Naive thymus-derived CD8-positive, alpha-beta T cell (primary cell): ENCODE measurements at regions not wholly inside any gene's neighbourhood (a gene's known extent, or its start where the extent isn't known, plus 50 kb on each side); places are given as distances from the start of the nearest gene placed in this dataset.

Experiments
- ATAC-seq, 2 donors: fragments of 150-1000 bp; cut with Tn5 transposase in 1 of 2; sonication (Bioruptor Pico), chemical (Tn5 transposase) in 1 of 2; 1 replicate in 1 of 2; 2 replicates in 1 of 2; pipeline ENCODE4 v1.10.0; 2021; ENCODE audit warnings: mild to moderate bottlenecking in 2 of 2, moderate library complexity in 2 of 2
- POLR2A ChIA-PET: fragments of 350-600 bp; sonication (Branson Sonifier 250); formaldehyde crosslinking; loops from one replicate; lab custom pipeline; 2021; ENCODE audit warnings: antibody characterized with exemption; lab: Charles Lee
- DNase-seq, 10 donors: peaks; one replicate each; pipeline versions ENCODE4 v3.0.0 to v3.0.0-alpha.2; 2020 to 2022
- H3K27ac Mint-ChIP-seq, 10 donors: one replicate each; pipeline ENCODE4 v1.8.0; 2020 to 2022; ENCODE audit warnings: mild to moderate bottlenecking in 10 of 10, mixed read lengths in 10 of 10, moderate library complexity in 4 of 10, inconsistent platforms in 1 of 10
- H3K27me3 Mint-ChIP-seq, 5 donors: one replicate each; pipeline ENCODE4 v1.8.0; 2021 to 2022; ENCODE audit warnings: mixed read lengths in 5 of 5
- H3K36me3 Mint-ChIP-seq, 3 donors: one replicate each; pipeline ENCODE4 v1.8.0; 2020 to 2022; ENCODE audit warnings: mixed read lengths in 3 of 3, mild to moderate bottlenecking in 2 of 3, inconsistent platforms in 1 of 3
- H3K4me1 Mint-ChIP-seq, 4 donors: one replicate each; pipeline ENCODE4 v1.8.0; 2021 to 2022; ENCODE audit warnings: mixed read lengths in 4 of 4
- H3K4me3 Mint-ChIP-seq, 10 donors: one replicate each; pipeline ENCODE4 v1.8.0; 2020 to 2022; ENCODE audit warnings: mild to moderate bottlenecking in 10 of 10, mixed read lengths in 10 of 10, moderate library complexity in 6 of 10, inconsistent platforms in 1 of 10
- H3K9me3 Mint-ChIP-seq, 9 donors: one replicate each; pipeline ENCODE4 v1.8.0; 2020 to 2022; ENCODE audit warnings: mixed read lengths in 9 of 9, mild to moderate bottlenecking in 3 of 9, inconsistent platforms in 1 of 9, moderate library complexity in 1 of 9

- H3K27ac Mint-ChIP-seq, result no peak overlapping the region
- POLR2A ChIA-PET, result no interaction called here
- H3K4me1 Mint-ChIP-seq, result no peaks in the 10 kb centered on the region
- no peak for ATAC-seq
- H3K36me3 Mint-ChIP-seq, result no peaks in the 10 kb centered on the region
- DNase-seq, result no peak
- no peak overlapping the region for H3K4me3 Mint-ChIP-seq
- peaks cover 0 to 9% (median 5%) of the 10 kb centered on the region in 5 donors for H3K27me3 Mint-ChIP-seq
- H3K9me3 Mint-ChIP-seq, result no peaks in the 10 kb centered on the region
Observed at GRCh38 chr1:70893381-70893780, 154.2 kb downstream of the PTGER3 start.

- H3K27me3 Mint-ChIP-seq, result peaks cover 0 to 12% (median 2%) of the 10 kb centered on the region in 5 donors
- DNase-seq (no peak), ATAC-seq (no peak)
- H3K27ac Mint-ChIP-seq, result no peak overlapping the region
- no peaks in the 10 kb centered on the region for H3K4me1 Mint-ChIP-seq
- POLR2A ChIA-PET, result no interaction called here
- H3K9me3 Mint-ChIP-seq, result no peaks in the 10 kb centered on the region
- H3K36me3 Mint-ChIP-seq, result no peaks in the 10 kb centered on the region
- H3K4me3 Mint-ChIP-seq, result no peak overlapping the region
Observed at GRCh38 chr1:70895531-70895930, 152.1 kb downstream of the PTGER3 start.

- Mint-ChIP-seq H3K27ac (no peak overlapping the region), H3K27me3 (peaks cover 0 to 17% (median 2%) of the 10 kb centered on the region in 5 donors), H3K4me1 (no peaks in the 10 kb centered on the region), H3K36me3 (no peaks in the 10 kb centered on the region), H3K4me3 (no peak overlapping the region), H3K9me3 (no peaks in the 10 kb centered on the region)
- ATAC-seq (no peak), DNase-seq (no peak)
- POLR2A ChIA-PET, result no interaction called here
Observed at GRCh38 chr1:70896224-70896623, 151.4 kb downstream of the PTGER3 start.

- DNase-seq (no peak), ATAC-seq (no peak)
- H3K36me3 Mint-ChIP-seq, result no peaks in the 10 kb centered on the region
- POLR2A ChIA-PET, result no interaction called here
- peaks cover 0 to 17% (median 2%) of the 10 kb centered on the region in 5 donors for H3K27me3 Mint-ChIP-seq
- H3K4me3 Mint-ChIP-seq, result no peak overlapping the region
- H3K4me1 Mint-ChIP-seq, result no peaks in the 10 kb centered on the region
- H3K9me3 Mint-ChIP-seq, result no peaks in the 10 kb centered on the region
- no peak overlapping the region for H3K27ac Mint-ChIP-seq
Observed at GRCh38 chr1:70897273-70897672, 150.3 kb downstream of the PTGER3 start.

- H3K9me3 Mint-ChIP-seq, result peaks cover 0 to 7% (median 0%) of the 10 kb centered on the region in 9 donors
- no peak overlapping the region for H3K4me3 Mint-ChIP-seq
- H3K36me3 Mint-ChIP-seq, result no peaks in the 10 kb centered on the region
- H3K27me3 Mint-ChIP-seq, result peaks cover 0 to 17% (median 2%) of the 10 kb centered on the region in 5 donors
- ATAC-seq, result no peak
- H3K4me1 Mint-ChIP-seq, result no peaks in the 10 kb centered on the region
- DNase-seq, result no peak
- H3K27ac Mint-ChIP-seq, result no peak overlapping the region
- POLR2A ChIA-PET, result no interaction called here
Observed at GRCh38 chr1:70899735-70900134, 147.9 kb downstream of the PTGER3 start.

GRCh38 chr1:70902211-70902610, 145.4 kb downstream of the PTGER3 start:
- H3K36me3 Mint-ChIP-seq, result no peaks in the 10 kb centered on the region
- H3K27me3 Mint-ChIP-seq, result peaks cover 0 to 17% (median 2%) of the 10 kb centered on the region in 5 donors
- DNase-seq (no peak), ATAC-seq (no peak)
- no peak overlapping the region for H3K4me3 Mint-ChIP-seq
- peaks cover 0 to 7% (median 0%) of the 10 kb centered on the region in 9 donors for H3K9me3 Mint-ChIP-seq
- POLR2A ChIA-PET, result no interaction called here
- H3K4me1 Mint-ChIP-seq, result peaks cover 0 to 2% (median 0%) of the 10 kb centered on the region in 4 donors
- H3K27ac Mint-ChIP-seq, result no peak overlapping the region

GRCh38 chr1:70906800-70907199, 140.8 kb downstream of the PTGER3 start:
- ATAC-seq (no peak), DNase-seq (no peak)
- peaks cover 0 to 20% (median 6%) of the 10 kb centered on the region in 4 donors for H3K4me1 Mint-ChIP-seq
- H3K27ac Mint-ChIP-seq, result no peak overlapping the region
- H3K36me3 Mint-ChIP-seq, result no peaks in the 10 kb centered on the region
- H3K27me3 Mint-ChIP-seq, result no peaks in the 10 kb centered on the region
- H3K4me3 Mint-ChIP-seq, result no peak overlapping the region
- POLR2A ChIA-PET, result no interaction called here
- H3K9me3 Mint-ChIP-seq, result peaks cover 0 to 7% (median 0%) of the 10 kb centered on the region in 9 donors

- POLR2A ChIA-PET, result no interaction called here
Observed at GRCh38 chr1:70907563-70908310, 139.9 kb downstream of the PTGER3 start.

GRCh38 chr1:70909262-70909822, 138.3 kb downstream of the PTGER3 start:
- Mint-ChIP-seq H3K27me3 (no peaks in the 10 kb centered on the region), H3K36me3 (no peaks in the 10 kb centered on the region), H3K9me3 (peaks cover 0 to 3% (median 0%) of the 10 kb centered on the region in 9 donors), H3K4me3 (peak overlapping the region in 1 of 10 donors; percentile 5), H3K4me1 (peaks cover 0 to 20% (median 6%) of the 10 kb centered on the region in 4 donors), H3K27ac (peak overlapping the region in 1 of 10 donors; percentile 64)
- ATAC-seq, result peak in 1 of 2 donors; percentile 36
- POLR2A ChIA-PET, result no interaction called here
- peak in 1 of 10 donors; percentile 15 for DNase-seq

More at GRCh38 chr1:70907563-70908310, 139.9 kb downstream of the PTGER3 start:
- no peak overlapping the region for H3K27ac Mint-ChIP-seq
- ATAC-seq, result no peak
- H3K4me3 Mint-ChIP-seq, result no peak overlapping the region
- DNase-seq, result no peak
- no peaks in the 10 kb centered on the region for H3K36me3 Mint-ChIP-seq
- H3K4me1 Mint-ChIP-seq, result peaks cover 0 to 20% (median 6%) of the 10 kb centered on the region in 4 donors
- H3K9me3 Mint-ChIP-seq, result peaks cover 0 to 7% (median 0%) of the 10 kb centered on the region in 9 donors
- no peaks in the 10 kb centered on the region for H3K27me3 Mint-ChIP-seq

- Mint-ChIP-seq H3K27ac (no peak overlapping the region), H3K4me3 (no peak overlapping the region), H3K4me1 (peaks cover 0 to 20% (median 6%) of the 10 kb centered on the region in 4 donors), H3K36me3 (no peaks in the 10 kb centered on the region), H3K27me3 (no peaks in the 10 kb centered on the region), H3K9me3 (no peaks in the 10 kb centered on the region)
- no peak for DNase-seq
- POLR2A ChIA-PET, result no interaction called here
- ATAC-seq, result no peak
Observed at GRCh38 chr1:70910013-70910412, 137.6 kb downstream of the PTGER3 start.

GRCh38 chr1:70911861-70912260, 135.8 kb downstream of the PTGER3 start:
- Mint-ChIP-seq H3K27me3 (no peaks in the 10 kb centered on the region), H3K9me3 (no peaks in the 10 kb centered on the region), H3K27ac (peak overlapping the region in 1 of 10 donors; percentile 2), H3K4me1 (peaks cover 0 to 20% (median 6%) of the 10 kb centered on the region in 4 donors), H3K4me3 (no peak overlapping the region), H3K36me3 (no peaks in the 10 kb centered on the region)
- POLR2A ChIA-PET, result no interaction called here
- DNase-seq, result no peak
- ATAC-seq, result no peak

- POLR2A ChIA-PET, result no interaction called here
- H3K9me3 Mint-ChIP-seq, result no peaks in the 10 kb centered on the region
- H3K4me1 Mint-ChIP-seq, result peaks cover 0 to 7% (median 5%) of the 10 kb centered on the region in 4 donors
- H3K36me3 Mint-ChIP-seq, result no peaks in the 10 kb centered on the region
- DNase-seq (no peak), ATAC-seq (no peak)
- H3K27ac Mint-ChIP-seq, result no peak overlapping the region
- no peaks in the 10 kb centered on the region for H3K27me3 Mint-ChIP-seq
- no peak overlapping the region for H3K4me3 Mint-ChIP-seq
Observed at GRCh38 chr1:70914224-70914623, 133.4 kb downstream of the PTGER3 start.

GRCh38 chr1:70915258-70916033, 132.2 kb downstream of the PTGER3 start:
- no peak for DNase-seq
- Mint-ChIP-seq H3K9me3 (no peaks in the 10 kb centered on the region), H3K27me3 (no peaks in the 10 kb centered on the region), H3K27ac (no peak overlapping the region), H3K36me3 (no peaks in the 10 kb centered on the region), H3K4me3 (no peak overlapping the region), H3K4me1 (no peaks in the 10 kb centered on the region)
- ATAC-seq, result no peak
- POLR2A ChIA-PET, result no interaction called here
